Glutamatergic neuron (in vitro differentiated cells): ENCODE measurements at regions not wholly inside any gene's neighbourhood (a gene's known extent, or its start where the extent isn't known, plus 50 kb on each side); places are given as distances from the start of the nearest gene placed in this dataset.

Experiments
- DNase-seq: peaks from one replicate; pipeline ENCODE4 v3.0.0; 2022
- H3K27ac Mint-ChIP-seq: one replicate; pipeline ENCODE4 v1.8.0; 2020; ENCODE audit warnings: mild to moderate bottlenecking, mixed read lengths, inconsistent platforms; ENCODE audit not compliant: unreplicated experiment
- H3K27me3 Mint-ChIP-seq: one replicate; pipeline ENCODE4 v1.8.0; 2020; ENCODE audit warnings: mild to moderate bottlenecking, moderate library complexity, mixed read lengths, inconsistent platforms; ENCODE audit not compliant: unreplicated experiment
- H3K36me3 Mint-ChIP-seq: one replicate; pipeline ENCODE4 v1.8.0; 2020; ENCODE audit warnings: mild to moderate bottlenecking, mixed read lengths, inconsistent platforms; ENCODE audit not compliant: unreplicated experiment
- H3K4me1 Mint-ChIP-seq: one replicate; pipeline ENCODE4 v1.8.0; 2020; ENCODE audit warnings: mild to moderate bottlenecking, low read depth, mixed read lengths, inconsistent platforms; ENCODE audit not compliant: unreplicated experiment
- H3K4me3 Mint-ChIP-seq: one replicate; pipeline ENCODE4 v1.8.0; 2020; ENCODE audit warnings: mild to moderate bottlenecking, mixed read lengths, inconsistent platforms; ENCODE audit not compliant: unreplicated experiment
- H3K9me3 Mint-ChIP-seq: one replicate; pipeline ENCODE4 v1.8.0; 2020; ENCODE audit warnings: mild to moderate bottlenecking, moderate library complexity, mixed read lengths, inconsistent platforms; ENCODE audit not compliant: unreplicated experiment
- CTCF ChIP-seq: fragments of 200-600 bp; sonication (generic); IDR thresholded peaks from one replicate; pipeline ENCODE4 v1.5.0; 2021; ENCODE audit not compliant: partially characterized antibody, unreplicated experiment

GRCh38 chr5:6838736-6839135 lies 125.5 kb downstream of the TENT4A start:
- no peak for TF ChIP-seq CTCF
- Mint-ChIP-seq H3K36me3 (peaks cover 18% of the 10 kb centered on the region), H3K4me1 (no peaks in the 10 kb centered on the region), H3K27me3 (no peaks in the 10 kb centered on the region), H3K4me3 (no peak overlapping the region), H3K9me3 (peaks cover 6% of the 10 kb centered on the region), H3K27ac (no peak overlapping the region)
- no peak for DNase-seq

GRCh38 chr5:6840136-6840793 lies 127.0 kb downstream of the TENT4A start:
- peaks cover 6% of the 10 kb centered on the region for H3K9me3 Mint-ChIP-seq
- no peak overlapping the region for H3K27ac Mint-ChIP-seq
- TF ChIP-seq CTCF, result no peak
- H3K36me3 Mint-ChIP-seq, result peaks cover 9% of the 10 kb centered on the region
- DNase-seq, result no peak
- H3K4me1 Mint-ChIP-seq, result no peaks in the 10 kb centered on the region
- H3K4me3 Mint-ChIP-seq, result no peak overlapping the region
- H3K27me3 Mint-ChIP-seq, result peaks cover 2% of the 10 kb centered on the region

- H3K27me3 Mint-ChIP-seq, result peaks cover 2% of the 10 kb centered on the region
- no peak overlapping the region for H3K4me3 Mint-ChIP-seq
- DNase-seq, result no peak
- H3K27ac Mint-ChIP-seq, result no peak overlapping the region
- peaks cover 2% of the 10 kb centered on the region for H3K9me3 Mint-ChIP-seq
- peaks cover 13% of the 10 kb centered on the region for H3K36me3 Mint-ChIP-seq
- H3K4me1 Mint-ChIP-seq, result no peaks in the 10 kb centered on the region
- no peak for TF ChIP-seq CTCF
Measured at GRCh38 chr5:6843335-6843734, 130.1 kb downstream of the TENT4A start.

GRCh38 chr5:6843821-6844220 lies 130.6 kb downstream of the TENT4A start:
- no peak for DNase-seq
- Mint-ChIP-seq H3K9me3 (peaks cover 2% of the 10 kb centered on the region), H3K4me1 (no peaks in the 10 kb centered on the region), H3K27me3 (peaks cover 2% of the 10 kb centered on the region), H3K36me3 (peaks cover 16% of the 10 kb centered on the region), H3K4me3 (no peak overlapping the region), H3K27ac (no peak overlapping the region)
- no peak for TF ChIP-seq CTCF

- DNase-seq, result no peak
- no peak for TF ChIP-seq CTCF
- Mint-ChIP-seq H3K4me3 (no peak overlapping the region), H3K27ac (no peak overlapping the region), H3K27me3 (peaks cover 2% of the 10 kb centered on the region), H3K4me1 (no peaks in the 10 kb centered on the region), H3K9me3 (peaks cover 2% of the 10 kb centered on the region), H3K36me3 (peaks cover 20% of the 10 kb centered on the region)
Measured at GRCh38 chr5:6845856-6846255, 132.6 kb downstream of the TENT4A start.
